K562 (cell line): ENCODE measurements at regions not wholly inside any gene's neighbourhood (a gene's known extent, or its start where the extent isn't known, plus 50 kb on each side); places are given as distances from the start of the nearest gene placed in this dataset.

Experiments
- ATAC-seq: fragments of 200-7000 bp; cut with Tn5 transposase; 3 replicates; pipeline ENCODE4 v1.9.1; 2020; ENCODE audit warnings: moderate library complexity
- BruUV-seq: library from RNA; stranded (reverse); fragments of 400-500 nt; replicated peaks from 2 replicates; lab custom pipeline; 2021; lab: Mats Ljungman, UMichigan
- CTCF ChIA-PET: fragments of 300-600 bp; formaldehyde crosslinking; extraction: SDS; loops from one replicate; lab custom pipeline; 2021; ENCODE audit warnings: low intra/inter-chr PET ratio; lab: Yijun Ruan, JAX
- POLR2A ChIA-PET: fragments of 300-600, 350-650 bp; sonication (Branson Sonifier 250); formaldehyde crosslinking; extraction: SDS; loops from one replicate; lab custom pipeline; 2021; ENCODE audit warnings: antibody characterized with exemption, inconsistent platforms; lab: Yijun Ruan, JAX
- DNase-seq, 4 experiments: peaks; one replicate each; pipeline versions ENCODE4 v3.0.0 to v3.0.0-alpha.2; 2011 to 2018; ENCODE audit warnings: low spot score in 3 of 4, mixed read lengths in 3 of 4; ENCODE audit errors: extremely low read depth in 1 of 4
- FAIRE-seq: peaks from 2 replicates; lab custom pipeline; 2011; peaks lifted over from hg19 to GRCh38; lab: Jason Lieb, UNC
- H2AFZ ChIP-seq: 2 replicates; pipeline ENCODE4 v1.6.0; 2011; ENCODE audit warnings: low read depth, low read length, control low read depth, inconsistent platforms
- H3K27ac ChIP-seq: fragments of 200-600 bp; 3 replicates; pipeline ENCODE4 v1.8.0; 2011; ENCODE audit warnings: low read depth, mild to moderate bottlenecking, control low read depth, inconsistent platforms, low read length, moderate library complexity, mixed read lengths; ENCODE audit errors: extremely low read depth
- H3K27me3 ChIP-seq, 2 experiments: fragments of 300-600 bp in 1 of 2; 2 replicates in 1 of 2; 3 replicates in 1 of 2; pipeline versions ENCODE4 v1.6.0 to v1.8.0; 2011; ENCODE audit warnings: inconsistent platforms in 2 of 2, low read length in 2 of 2, mild to moderate bottlenecking in 1 of 2, mixed read lengths in 1 of 2, moderate library complexity in 1 of 2; ENCODE audit not compliant: control insufficient read depth in 2 of 2, insufficient read depth in 2 of 2
- H3K36me3 ChIP-seq: fragments of 300-600 bp; 3 replicates; pipeline ENCODE4 v1.8.0; 2011; ENCODE audit warnings: mild to moderate bottlenecking, low read length, inconsistent platforms; ENCODE audit not compliant: control insufficient read depth, insufficient read depth
- H3K4me1 ChIP-seq, 2 experiments: fragments of 200-600 bp in 1 of 2; replicated peaks in 1 of 2; 2 replicates in 1 of 2; 3 replicates in 1 of 2; pipeline versions ENCODE4 v1.5.1 to v1.8.0; 2011; ENCODE audit warnings: inconsistent platforms in 2 of 2, low read length in 2 of 2, mild to moderate bottlenecking in 1 of 2, mixed read lengths in 1 of 2, moderate library complexity in 1 of 2; ENCODE audit not compliant: control insufficient read depth in 2 of 2, insufficient read depth in 2 of 2
- H3K4me2 ChIP-seq: 2 replicates; pipeline ENCODE4 v1.6.1; 2011; ENCODE audit warnings: low read length, control low read depth, inconsistent platforms, mixed read lengths; ENCODE audit not compliant: insufficient read depth
- H3K4me3 ChIP-seq: fragments of 200-600 bp; sonication (generic), shearing (Covaris generic); 2 replicates; pipeline ENCODE4 v1.5.1; 2016; ENCODE audit warnings: control low read depth, inconsistent platforms
- H3K79me2 ChIP-seq: fragments of 200-600 bp; 3 replicates; pipeline ENCODE4 v1.8.0; 2011; ENCODE audit warnings: low read length, inconsistent platforms; ENCODE audit not compliant: control insufficient read depth, insufficient read depth
- H3K9ac ChIP-seq, 2 experiments: 2 replicates each; pipeline versions ENCODE4 v1.6.0 to v1.6.1; 2011; ENCODE audit warnings: low read depth in 2 of 2, low read length in 2 of 2, control low read depth in 1 of 2, inconsistent platforms in 1 of 2, mild to moderate bottlenecking in 1 of 2, mixed read lengths in 1 of 2; ENCODE audit not compliant: insufficient read depth in 1 of 2
- H3K9me1 ChIP-seq: one replicate; pipeline ENCODE4 v1.6.0; 2011; ENCODE audit warnings: inconsistent platforms, mild to moderate bottlenecking, low read length, moderate library complexity; ENCODE audit not compliant: control insufficient read depth, insufficient read depth
- H3K9me3 ChIP-seq: replicated peaks from 2 replicates; pipeline ENCODE4 v1.5.1; 2011; ENCODE audit warnings: low read depth, low read length, inconsistent platforms; ENCODE audit not compliant: control insufficient read depth, insufficient read depth
- H4K20me1 ChIP-seq: replicated peaks from 2 replicates; pipeline ENCODE4 v1.6.1; 2011; ENCODE audit warnings: low read length, inconsistent platforms, mixed read lengths; ENCODE audit not compliant: control insufficient read depth, insufficient read depth
- CHCHD3 ChIP-seq: fragments of 250-450 bp; sonication (Bioruptor Pico); IDR thresholded peaks from 2 replicates; pipeline ENCODE4 v2.1.2; 2022; ENCODE audit warnings: mild to moderate bottlenecking
- CHD4 ChIP-seq: fragments of 200-600 bp; sonication (generic); IDR thresholded peaks from 3 replicates; pipeline ENCODE4 v1.6.1; 2012; ENCODE audit warnings: low read depth, mild to moderate bottlenecking, mixed read lengths, low read length, inconsistent platforms; ENCODE audit not compliant: insufficient read depth, insufficient replicate concordance, poor library complexity, severe bottlenecking
- CREB1 ChIP-seq, 2 experiments: sonication (generic) in 1 of 2; formaldehyde crosslinking in 1 of 2; IDR thresholded peaks; 2 replicates each; pipeline versions ENCODE4 v1.6.1 to v1.8.0; 2012 to 2022; ENCODE audit warnings: inconsistent platforms in 1 of 2, mild to moderate bottlenecking in 1 of 2, missing genetic modification reagents in 1 of 2, moderate library complexity in 1 of 2
- HDAC8 ChIP-seq: fragments of 450-650 bp; IDR thresholded peaks from 2 replicates; pipeline ENCODE4 v1.6.1; 2016; ENCODE audit warnings: mild to moderate bottlenecking, missing genetic modification characterization, moderate library complexity, missing compliant biosample characterization
- ILK ChIP-seq: fragments of 450-650 bp; IDR thresholded peaks from 2 replicates; pipeline ENCODE4 v1.6.1; 2016; ENCODE audit warnings: missing genetic modification characterization, low read depth, mild to moderate bottlenecking, missing compliant biosample characterization, moderate library complexity, borderline replicate concordance
- MCM5 ChIP-seq: fragments of 450-650 bp; IDR thresholded peaks from 2 replicates; pipeline ENCODE4 v1.6.1; 2016; ENCODE audit warnings: low read depth
- MTA1 ChIP-seq: fragments of 450-650 bp; IDR thresholded peaks from 2 replicates; pipeline ENCODE4 v1.6.1; 2017; ENCODE audit warnings: borderline replicate concordance
- PRMT5 ChIP-seq: sonication (generic); formaldehyde crosslinking; IDR thresholded peaks from 2 replicates; pipeline ENCODE4 v1.5.0; 2020; ENCODE audit warnings: missing genetic modification reagents
- RBFOX2 ChIP-seq: fragments of 200-400 bp; formaldehyde crosslinking; IDR thresholded peaks from 2 replicates; pipeline ENCODE4 v1.6.1; 2017; ENCODE audit warnings: low read depth, mild to moderate bottlenecking, low read length, moderate library complexity
- RNF2 ChIP-seq: sonication (generic); IDR thresholded peaks from 2 replicates; pipeline ENCODE4 v1.6.1; 2016
- SRSF9 ChIP-seq: fragments of 200-400 bp; formaldehyde crosslinking; IDR thresholded peaks from 2 replicates; pipeline ENCODE4 v1.6.1; 2017; ENCODE audit warnings: low read depth, low read length, borderline replicate concordance
- TEAD4 ChIP-seq, 2 experiments: sonication (generic) in 1 of 2; formaldehyde crosslinking in 1 of 2; IDR thresholded peaks; 2 replicates each; pipeline versions ENCODE4 v1.6.1 to v1.8.0; 2012 to 2022; ENCODE audit warnings: borderline replicate concordance in 1 of 2, inconsistent platforms in 1 of 2, low read length in 1 of 2, mild to moderate bottlenecking in 1 of 2, missing genetic modification reagents in 1 of 2
- XRCC4 ChIP-seq: IDR thresholded peaks from one replicate; pipeline ENCODE4 v1.6.1; 2011; ENCODE audit not compliant: insufficient read depth, insufficient read length; ENCODE audit errors: extremely low read depth
- ZNF121 ChIP-seq: sonication (generic); formaldehyde crosslinking; conservative IDR thresholded peaks from 2 replicates; pipeline ENCODE4 v1.8.0; 2022; ENCODE audit warnings: missing genetic modification reagents
- ZNF280B ChIP-seq: fragments of 250-450 bp; sonication (Bioruptor Pico); IDR thresholded peaks from 2 replicates; pipeline ENCODE4 v1.5.1; 2021; ENCODE audit warnings: mild to moderate bottlenecking
- ZNF75A ChIP-seq: fragments of 450-650 bp; formaldehyde crosslinking; IDR thresholded peaks from 2 replicates; pipeline ENCODE4 v1.4.0; 2020; ENCODE audit warnings: mild to moderate bottlenecking
- WGBS: fragments of 100-300 bp; shearing (Covaris generic); methylation state at CpG from one replicate; pipeline ENCODE4 v1.1.6; 2016; ENCODE audit warnings: low coverage, mixed read lengths; ENCODE audit not compliant: insufficient coverage; ENCODE audit errors: missing lambda C conversion rate; 5-methylcytosine and 5-hydroxymethylcytosine counted together
- in situ Hi-C: fragments of 300-500 bp; cut with MboI; formaldehyde crosslinking; loops from 4 replicates; pipeline ENCODE4 v1.15.0; 2018; ENCODE audit warnings: inconsistent platforms, mixed read lengths
- intact Hi-C: fragments of 100-400 bp; cut with micrococcal nuclease; formaldehyde crosslinking; loops from 2 replicates; pipeline ENCODE4 v1.14.2; 2022
- TF ChIP-seq, protein P1 (sequence below): fragments of 150-350 bp; IDR thresholded peaks from 2 replicates; pipeline ENCODE4 v1.6.1; 2014; ENCODE audit warnings: low read depth, mild to moderate bottlenecking, low read length, borderline replicate concordance

DNA sequence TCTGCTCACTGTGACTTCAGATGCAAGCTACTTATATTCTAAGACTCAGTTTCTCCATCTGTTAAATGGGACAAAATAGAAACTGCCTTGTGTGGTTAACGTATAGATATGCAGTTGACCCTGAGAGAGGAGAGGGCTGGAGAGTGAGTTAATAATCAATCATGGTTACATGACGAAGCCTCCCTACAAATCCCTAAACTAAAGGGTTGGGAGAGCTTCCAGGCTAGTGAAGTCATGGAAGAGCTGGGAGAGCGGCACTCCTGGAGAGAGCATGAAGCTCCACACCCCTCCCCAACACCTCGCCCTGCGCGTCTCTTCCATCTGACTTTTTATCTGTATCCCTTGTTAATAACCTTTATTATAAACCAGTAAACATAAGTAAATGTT lies 138.5 kb upstream of the FAM9B start (continued):
- TF ChIP-seq, protein P1, sequence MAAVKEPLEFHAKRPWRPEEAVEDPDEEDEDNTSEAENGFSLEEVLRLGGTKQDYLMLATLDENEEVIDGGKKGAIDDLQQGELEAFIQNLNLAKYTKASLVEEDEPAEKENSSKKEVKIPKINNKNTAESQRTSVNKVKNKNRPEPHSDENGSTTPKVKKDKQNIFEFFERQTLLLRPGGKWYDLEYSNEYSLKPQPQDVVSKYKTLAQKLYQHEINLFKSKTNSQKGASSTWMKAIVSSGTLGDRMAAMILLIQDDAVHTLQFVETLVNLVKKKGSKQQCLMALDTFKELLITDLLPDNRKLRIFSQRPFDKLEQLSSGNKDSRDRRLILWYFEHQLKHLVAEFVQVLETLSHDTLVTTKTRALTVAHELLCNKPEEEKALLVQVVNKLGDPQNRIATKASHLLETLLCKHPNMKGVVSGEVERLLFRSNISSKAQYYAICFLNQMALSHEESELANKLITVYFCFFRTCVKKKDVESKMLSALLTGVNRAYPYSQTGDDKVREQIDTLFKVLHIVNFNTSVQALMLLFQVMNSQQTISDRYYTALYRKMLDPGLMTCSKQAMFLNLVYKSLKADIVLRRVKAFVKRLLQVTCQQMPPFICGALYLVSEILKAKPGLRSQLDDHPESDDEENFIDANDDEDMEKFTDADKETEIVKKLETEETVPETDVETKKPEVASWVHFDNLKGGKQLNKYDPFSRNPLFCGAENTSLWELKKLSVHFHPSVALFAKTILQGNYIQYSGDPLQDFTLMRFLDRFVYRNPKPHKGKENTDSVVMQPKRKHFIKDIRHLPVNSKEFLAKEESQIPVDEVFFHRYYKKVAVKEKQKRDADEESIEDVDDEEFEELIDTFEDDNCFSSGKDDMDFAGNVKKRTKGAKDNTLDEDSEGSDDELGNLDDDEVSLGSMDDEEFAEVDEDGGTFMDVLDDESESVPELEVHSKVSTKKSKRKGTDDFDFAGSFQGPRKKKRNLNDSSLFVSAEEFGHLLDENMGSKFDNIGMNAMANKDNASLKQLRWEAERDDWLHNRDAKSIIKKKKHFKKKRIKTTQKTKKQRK: no peak
- TF ChIP-seq ILK (tag): no peak
- TF ChIP-seq MTA1: no peak
- no peak for TF ChIP-seq CHD4
- TF ChIP-seq TEAD4 (IDR thresholded peaks at IDR 0.05; ENCODE audit: low read length): no peak
- TF ChIP-seq TEAD4 (CRISPR knock-in tag; IDR thresholded peaks at IDR 0.05; ENCODE audit: borderline replicate concordance): no peak
- TF ChIP-seq CHCHD3: no peak
- no peak for TF ChIP-seq SRSF9

DNA sequence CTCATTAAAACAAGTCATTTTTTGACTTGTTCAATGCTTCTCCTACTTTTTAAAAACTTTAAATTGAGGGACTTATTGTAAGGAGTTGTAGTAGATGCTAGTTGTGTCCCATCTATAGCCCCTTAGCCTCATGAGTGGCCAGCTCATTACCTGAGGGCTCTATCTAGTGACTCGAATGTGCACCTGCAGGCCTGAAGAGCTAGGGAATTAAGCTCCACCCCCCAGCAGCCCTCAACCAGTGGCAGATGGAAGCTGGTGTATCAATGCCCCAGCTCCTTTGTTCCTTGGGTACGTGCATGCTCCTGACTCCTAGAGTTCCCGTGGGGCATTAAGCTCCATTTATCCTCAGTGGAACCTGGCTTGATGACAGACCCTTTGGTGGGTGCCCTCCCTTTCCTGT lies 146.7 kb upstream of the FAM9B start:
- FAIRE-seq: no peak

More for the DNA sequence above, 146.7 kb upstream of the FAM9B start:
- WGBS: 0% methylated on average over 3 of the region's 3 CpGs
- H3K27me3 ChIP-seq: no peaks in the 10 kb centered on the region; a peak in 1 of 5 replicates
- H3K4me2 ChIP-seq: no peak overlapping the region
- TF ChIP-seq XRCC4 (no peak), RBFOX2 (no peak), CREB1 (IDR thresholded peaks at IDR 0.05) (no peak), CREB1 (CRISPR knock-in tag; IDR thresholded peaks at IDR 0.05) (no peak), ZNF75A (CRISPR knock-in tag) (no peak), ZNF280B (CRISPR knock-in tag) (no peak), RNF2 (no peak), HDAC8 (tag) (no peak), PRMT5 (CRISPR knock-in tag) (no peak), MCM5 (no peak), ZNF121 (no peak)
- H3K79me2 ChIP-seq: no peaks in the 10 kb centered on the region
- in situ Hi-C loops: no loop called here
- intact Hi-C loops: no loop called here
- H4K20me1 ChIP-seq: no peaks in the 10 kb centered on the region
- H3K9ac ChIP-seq: no peak overlapping the region
- no TSS peak for BruUV-seq
- no peak overlapping the region for H3K27ac ChIP-seq
- H2AFZ ChIP-seq: no peak overlapping the region
- H3K4me1 ChIP-seq: no peaks in the 10 kb centered on the region
- DNase-seq (no peak), ATAC-seq (no peak)
- H3K9me1 ChIP-seq: no peaks in the 10 kb centered on the region
- POLR2A ChIA-PET: interaction anchor here (0.6 kb wide), 1 partner anchor 30 kb away, joined by 3 read pairs; no protein-coding TSS in a partner anchor
- no peak overlapping the region for H3K4me3 ChIP-seq
- CTCF ChIA-PET: no interaction called here
- H3K9me3 ChIP-seq: no peaks in the 10 kb centered on the region
- H3K36me3 ChIP-seq: no peaks in the 10 kb centered on the region
